IMR-90 (cell line): ENCODE measurements at regions not wholly inside any gene's neighbourhood (a gene's known extent, or its start where the extent isn't known, plus 50 kb on each side); places are given as distances from the start of the nearest gene placed in this dataset.

Experiments used
- ATAC-seq: fragments of 200-7000 bp; cut with Tn5 transposase; 2 replicates; pipeline ENCODE4 v1.9.1; 2020; ENCODE audit warnings: low read depth, mild to moderate bottlenecking, moderate library complexity
- BruUV-seq: library from RNA; stranded (reverse); fragments of 400-500 nt; replicated peaks from 2 replicates; lab custom pipeline; 2021; lab: Mats Ljungman, UMichigan
- CTCF ChIA-PET: fragments of 300-600 bp; formaldehyde crosslinking; extraction: SDS; loops from one replicate; lab custom pipeline; 2021; ENCODE audit warnings: antibody characterized with exemption; lab: Yijun Ruan, JAX
- POLR2A ChIA-PET: fragments of 300-600 bp; sonication (Branson Sonifier 250); formaldehyde crosslinking; loops from one replicate; lab custom pipeline; 2022; ENCODE audit warnings: antibody characterized with exemption; ENCODE audit not compliant: unreplicated experiment; lab: Charles Lee
- DNase-seq: peaks from one replicate; pipeline ENCODE4 v3.0.0; 2013
- H2AFZ ChIP-seq: replicated peaks from 2 replicates; pipeline ENCODE3; 2013; ENCODE audit warnings: low read length, mild to moderate bottlenecking; ENCODE audit not compliant: poor library complexity
- H2AK5ac ChIP-seq: 2 replicates; pipeline ENCODE4 v1.6.1; 2013; ENCODE audit warnings: low read depth, low read length, inconsistent platforms
- H2AK9ac ChIP-seq: replicated peaks from 2 replicates; pipeline ENCODE3; 2013; ENCODE audit warnings: mild to moderate bottlenecking, low read depth, low read length, moderate library complexity; ENCODE audit not compliant: poor library complexity
- H2BK120ac ChIP-seq: 2 replicates; pipeline ENCODE4 v1.6.1; 2013; ENCODE audit warnings: low read depth, low read length, inconsistent platforms
- H2BK15ac ChIP-seq: 3 replicates; pipeline ENCODE4 v1.6.1; 2013; ENCODE audit warnings: low read depth, low read length, inconsistent platforms
- H2BK20ac ChIP-seq: 2 replicates; pipeline ENCODE4 v1.6.1; 2013; ENCODE audit warnings: low read depth, mild to moderate bottlenecking, inconsistent platforms, low read length, moderate library complexity
- H2BK5ac ChIP-seq: 2 replicates; pipeline ENCODE4 v1.6.1; 2013; ENCODE audit warnings: mild to moderate bottlenecking, low read depth, low read length, inconsistent platforms; ENCODE audit not compliant: poor library complexity, severe bottlenecking
- H3K14ac ChIP-seq: replicated peaks from 2 replicates; pipeline ENCODE4 v1.6.1; 2013; ENCODE audit warnings: low read depth, low read length, inconsistent platforms
- H3K18ac ChIP-seq: 2 replicates; pipeline ENCODE4 v1.6.1; 2013; ENCODE audit warnings: low read depth, low read length, control low read depth
- H3K23ac ChIP-seq: 2 replicates; pipeline ENCODE4 v1.6.1; 2013; ENCODE audit warnings: low read depth, low read length, inconsistent platforms
- H3K27ac ChIP-seq: 2 replicates; pipeline ENCODE4 v1.5.1; 2013; ENCODE audit warnings: mild to moderate bottlenecking, control low read depth, low read length; ENCODE audit not compliant: insufficient read depth
- H3K27me3 ChIP-seq: 2 replicates; pipeline ENCODE4 v1.6.1; 2013; ENCODE audit warnings: low read length; ENCODE audit not compliant: control insufficient read depth, insufficient read depth
- H3K36me3 ChIP-seq: 2 replicates; pipeline ENCODE4 v1.6.1; 2013; ENCODE audit warnings: low read length, mixed read lengths; ENCODE audit not compliant: control insufficient read depth, insufficient read depth
- H3K4ac ChIP-seq: 2 replicates; pipeline ENCODE4 v1.6.1; 2013; ENCODE audit warnings: low read depth, low read length, inconsistent platforms
- H3K4me1 ChIP-seq: 2 replicates; pipeline ENCODE4 v1.6.1; 2013; ENCODE audit warnings: low read length, mixed read lengths; ENCODE audit not compliant: control insufficient read depth, insufficient read depth
- H3K4me2 ChIP-seq: 2 replicates; pipeline ENCODE4 v1.6.1; 2013; ENCODE audit warnings: low read depth, mild to moderate bottlenecking, control low read depth, low read length, moderate library complexity
- H3K4me3 ChIP-seq: 2 replicates; pipeline ENCODE4 v1.5.1; 2013; ENCODE audit warnings: low read depth, mild to moderate bottlenecking, control low read depth, low read length, moderate library complexity; ENCODE audit not compliant: insufficient read depth
- H3K56ac ChIP-seq: 2 replicates; pipeline ENCODE4 v1.6.1; 2013; ENCODE audit warnings: low read length, inconsistent platforms; ENCODE audit not compliant: insufficient read depth; ENCODE audit errors: extremely low read depth
- H3K79me1 ChIP-seq, 2 experiments: 2 replicates each; pipeline ENCODE4 v1.6.1; 2013; ENCODE audit warnings: low read length in 2 of 2, inconsistent platforms in 1 of 2, low read depth in 1 of 2
- H3K9ac ChIP-seq: 2 replicates; pipeline ENCODE4 v1.6.1; 2013; ENCODE audit warnings: low read depth, low read length, control low read depth
- H3K9me1 ChIP-seq: 2 replicates; pipeline ENCODE4 v1.6.1; 2013; ENCODE audit warnings: low read length, inconsistent platforms; ENCODE audit not compliant: insufficient read depth
- H3K9me3 ChIP-seq: 2 replicates; pipeline ENCODE4 v1.6.1; 2013; ENCODE audit warnings: low read length; ENCODE audit not compliant: control insufficient read depth, insufficient read depth
- H4K20me1 ChIP-seq: 2 replicates; pipeline ENCODE4 v1.6.1; 2013; ENCODE audit warnings: low read length, inconsistent platforms; ENCODE audit not compliant: insufficient read depth
- H4K5ac ChIP-seq: 2 replicates; pipeline ENCODE4 v1.6.1; 2013; ENCODE audit warnings: mild to moderate bottlenecking, low read depth, low read length, control low read depth
- H4K8ac ChIP-seq, 2 experiments: 2 replicates each; pipeline ENCODE4 v1.6.1; 2013; ENCODE audit warnings: low read depth in 2 of 2, low read length in 2 of 2, control low read depth in 1 of 2, inconsistent platforms in 1 of 2
- H4K91ac ChIP-seq: 2 replicates; pipeline ENCODE4 v1.6.1; 2013; ENCODE audit warnings: low read depth, low read length, inconsistent platforms; ENCODE audit not compliant: insufficient read depth
- BHLHE40 ChIP-seq: fragments of 150-350 bp; IDR thresholded peaks from 2 replicates; pipeline ENCODE4 v1.6.1; 2016; ENCODE audit warnings: mild to moderate bottlenecking, low read depth, low read length
- CEBPB ChIP-seq: IDR thresholded peaks from 2 replicates; pipeline ENCODE4 v1.6.1; 2012; ENCODE audit warnings: low read depth, low read length, improper control_type of control experiment
- CHD1 ChIP-seq: IDR thresholded peaks from 2 replicates; pipeline ENCODE4 v1.6.1; 2012; ENCODE audit warnings: low read depth, low read length, improper control_type of control experiment
- CTCF ChIP-seq: conservative IDR thresholded peaks from 2 replicates; pipeline ENCODE4 v1.5.1; 2012; ENCODE audit warnings: mild to moderate bottlenecking, low read depth, low read length, improper control_type of control experiment
- ELK1 ChIP-seq: fragments of 150-350 bp; IDR thresholded peaks from 2 replicates; pipeline ENCODE4 v1.6.1; 2016; ENCODE audit warnings: low read depth, mild to moderate bottlenecking, low read length, moderate library complexity, borderline replicate concordance
- FOS ChIP-seq: fragments of 150-350 bp; IDR thresholded peaks from 2 replicates; pipeline ENCODE4 v1.6.1; 2016; ENCODE audit warnings: low read depth, low read length
- MAFK ChIP-seq: IDR thresholded peaks from 2 replicates; pipeline ENCODE4 v1.6.1; 2012; ENCODE audit warnings: low read depth, low read length, improper control_type of control experiment
- MAZ ChIP-seq: IDR thresholded peaks from 2 replicates; pipeline ENCODE4 v1.6.1; 2012; ENCODE audit warnings: low read depth, mild to moderate bottlenecking, low read length, improper control_type of control experiment, moderate library complexity, borderline replicate concordance
- MXI1 ChIP-seq: IDR thresholded peaks from 2 replicates; pipeline ENCODE4 v1.6.1; 2012; ENCODE audit warnings: low read depth, mild to moderate bottlenecking, low read length, moderate library complexity, borderline replicate concordance
- NFE2L2 ChIP-seq: fragments of 150-350 bp; IDR thresholded peaks from 2 replicates; pipeline ENCODE4 v1.6.1; 2016; ENCODE audit warnings: low read depth, mild to moderate bottlenecking, low read length
- POLR2A ChIP-seq: IDR thresholded peaks from 2 replicates; pipeline ENCODE4 v1.6.1; 2012; ENCODE audit warnings: mild to moderate bottlenecking, low read depth, low read length
- RAD21 ChIP-seq: IDR thresholded peaks from 2 replicates; pipeline ENCODE4 v1.6.1; 2012; ENCODE audit warnings: low read length, improper control_type of control experiment
- RCOR1 ChIP-seq: IDR thresholded peaks from 2 replicates; pipeline ENCODE4 v1.6.1; 2012; ENCODE audit warnings: mild to moderate bottlenecking, low read length, improper control_type of control experiment; ENCODE audit not compliant: insufficient replicate concordance
- RFX5 ChIP-seq: IDR thresholded peaks from 2 replicates; pipeline ENCODE4 v1.8.0; 2012; ENCODE audit warnings: low read depth, mild to moderate bottlenecking, low read length, moderate library complexity
- SMC3 ChIP-seq: fragments of 150-350 bp; IDR thresholded peaks from 2 replicates; pipeline ENCODE4 v1.6.1; 2016; ENCODE audit warnings: low read depth, mild to moderate bottlenecking, antibody characterized with exemption, low read length, moderate library complexity
- USF2 ChIP-seq: fragments of 150-350 bp; IDR thresholded peaks from 2 replicates; pipeline ENCODE4 v1.6.1; 2017; ENCODE audit warnings: mild to moderate bottlenecking, antibody characterized with exemption, low read length, low read depth
- WGBS, 2 experiments: methylation state at CpG; one replicate each; pipeline versions ENCODE4 v1.1.5 to v1.1.7; 2013; ENCODE audit warnings: missing lambda C conversion rate in 2 of 2; ENCODE audit not compliant: insufficient read length in 1 of 2; ENCODE audit errors: extremely low coverage in 2 of 2; 5-methylcytosine and 5-hydroxymethylcytosine counted together
- dilution Hi-C: fragments of 300-500 bp; cut with HindIII; formaldehyde crosslinking; loops from one replicate; pipeline ENCODE4 v1.14.3; 2018; ENCODE audit warnings: low sequenced_read_pairs; ENCODE audit not compliant: unreplicated experiment
- in situ Hi-C: fragments of 300-500 bp; cut with MboI; formaldehyde crosslinking; loops from 3 replicates; pipeline ENCODE4 v1.14.3; 2019; ENCODE audit warnings: low sequenced_read_pairs, inconsistent platforms, mixed read lengths
- intact Hi-C: fragments of 100-400 bp; cut with micrococcal nuclease; formaldehyde crosslinking; loops from 2 replicates; pipeline ENCODE4 v1.10.0; 2022

GRCh38 chr2:128983094-128983493, 664.4 kb upstream of the HS6ST1 start:
- no peaks in the 10 kb centered on the region for H3K79me1 ChIP-seq
- H3K9me3 ChIP-seq = peaks cover 9% of the 10 kb centered on the region; the same call in 1 of the 2 replicates
- no peak overlapping the region for H2AFZ ChIP-seq
- no peak overlapping the region for H2BK120ac ChIP-seq
- intact Hi-C loops (no loop called here), in situ Hi-C loops (no loop called here), dilution Hi-C loops (no loop called here)
- no peak overlapping the region for H2BK5ac ChIP-seq
- POLR2A ChIA-PET = no interaction called here
- no peak overlapping the region for H3K23ac ChIP-seq
- H3K4me3 ChIP-seq = no peak overlapping the region
- H2AK5ac ChIP-seq = no peak overlapping the region
- DNase-seq = no peak
- no peak overlapping the region for H3K56ac ChIP-seq
- no peak overlapping the region for H4K8ac ChIP-seq
- no peak overlapping the region for H3K9ac ChIP-seq
- no CpG with 5 or more reads among the region's 2 CpGs for WGBS, 2 experiments
- no peaks in the 10 kb centered on the region for H3K4me1 ChIP-seq
- no peak overlapping the region for H4K91ac ChIP-seq
- no peak for ATAC-seq
- H3K4me2 ChIP-seq = no peak overlapping the region
- H3K9me1 ChIP-seq = no peaks in the 10 kb centered on the region
- no peak overlapping the region for H3K27ac ChIP-seq
- no peak overlapping the region for H3K14ac ChIP-seq
- no peak overlapping the region for H2BK20ac ChIP-seq
- TF ChIP-seq CTCF (no peak), MAFK (no peak), SMC3 (no peak), POLR2A (no peak), MAZ (no peak), RAD21 (no peak), RFX5 (no peak), NFE2L2 (no peak), USF2 (no peak), FOS (no peak), MXI1 (no peak), RCOR1 (no peak), BHLHE40 (no peak), CEBPB (no peak), ELK1 (no peak), CHD1 (no peak)
- no peak overlapping the region for H2AK9ac ChIP-seq
- no TSS peak for BruUV-seq
- no peak overlapping the region for H2BK15ac ChIP-seq
- CTCF ChIA-PET = no interaction called here
- no peaks in the 10 kb centered on the region for H4K20me1 ChIP-seq
- no peaks in the 10 kb centered on the region for H3K27me3 ChIP-seq
- H3K36me3 ChIP-seq = no peaks in the 10 kb centered on the region
- H3K18ac ChIP-seq = no peak overlapping the region
- no peak overlapping the region for H3K4ac ChIP-seq
- H4K5ac ChIP-seq = no peak overlapping the region
